ENCODE measurements at regions not wholly inside any gene's neighbourhood (a gene's known extent, or its start where the extent isn't known, plus 50 kb on each side); places are given as distances from the start of the nearest gene placed in this dataset.
"Not testable (repeated sequence)": the region's sequence is repeated elsewhere in the genome, so short reads cannot be mapped to it uniquely, and the experiment has no call there.

- no peak for DNase-seq
- intact Hi-C loops (cut with DNase I): no loop called here
- no peaks in the 10 kb centered on the region for H3K9me3 ChIP-seq
- no peak for TF ChIP-seq EP300 (IDR thresholded peaks at IDR 0.05)
- no peak for TF ChIP-seq POLR2AphosphoS5 (IDR thresholded peaks at IDR 0.05)
- no peak for TF ChIP-seq POLR2A (IDR thresholded peaks at IDR 0.05)
- TF ChIP-seq, protein P1, sequence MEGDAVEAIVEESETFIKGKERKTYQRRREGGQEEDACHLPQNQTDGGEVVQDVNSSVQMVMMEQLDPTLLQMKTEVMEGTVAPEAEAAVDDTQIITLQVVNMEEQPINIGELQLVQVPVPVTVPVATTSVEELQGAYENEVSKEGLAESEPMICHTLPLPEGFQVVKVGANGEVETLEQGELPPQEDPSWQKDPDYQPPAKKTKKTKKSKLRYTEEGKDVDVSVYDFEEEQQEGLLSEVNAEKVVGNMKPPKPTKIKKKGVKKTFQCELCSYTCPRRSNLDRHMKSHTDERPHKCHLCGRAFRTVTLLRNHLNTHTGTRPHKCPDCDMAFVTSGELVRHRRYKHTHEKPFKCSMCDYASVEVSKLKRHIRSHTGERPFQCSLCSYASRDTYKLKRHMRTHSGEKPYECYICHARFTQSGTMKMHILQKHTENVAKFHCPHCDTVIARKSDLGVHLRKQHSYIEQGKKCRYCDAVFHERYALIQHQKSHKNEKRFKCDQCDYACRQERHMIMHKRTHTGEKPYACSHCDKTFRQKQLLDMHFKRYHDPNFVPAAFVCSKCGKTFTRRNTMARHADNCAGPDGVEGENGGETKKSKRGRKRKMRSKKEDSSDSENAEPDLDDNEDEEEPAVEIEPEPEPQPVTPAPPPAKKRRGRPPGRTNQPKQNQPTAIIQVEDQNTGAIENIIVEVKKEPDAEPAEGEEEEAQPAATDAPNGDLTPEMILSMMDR (IDR thresholded peaks at IDR 0.05): no peak
- H3K27me3 ChIP-seq: no peaks in the 10 kb centered on the region
- H3K4me1 ChIP-seq: no peaks in the 10 kb centered on the region
- no peak overlapping the region for H3K27ac ChIP-seq
- H3K36me3 ChIP-seq: no peaks in the 10 kb centered on the region
- H3K4me3 ChIP-seq: no peak overlapping the region
Observed at GRCh38 chr13:87235621-87236020, 435.6 kb upstream of the SLITRK5 start.

DNA sequence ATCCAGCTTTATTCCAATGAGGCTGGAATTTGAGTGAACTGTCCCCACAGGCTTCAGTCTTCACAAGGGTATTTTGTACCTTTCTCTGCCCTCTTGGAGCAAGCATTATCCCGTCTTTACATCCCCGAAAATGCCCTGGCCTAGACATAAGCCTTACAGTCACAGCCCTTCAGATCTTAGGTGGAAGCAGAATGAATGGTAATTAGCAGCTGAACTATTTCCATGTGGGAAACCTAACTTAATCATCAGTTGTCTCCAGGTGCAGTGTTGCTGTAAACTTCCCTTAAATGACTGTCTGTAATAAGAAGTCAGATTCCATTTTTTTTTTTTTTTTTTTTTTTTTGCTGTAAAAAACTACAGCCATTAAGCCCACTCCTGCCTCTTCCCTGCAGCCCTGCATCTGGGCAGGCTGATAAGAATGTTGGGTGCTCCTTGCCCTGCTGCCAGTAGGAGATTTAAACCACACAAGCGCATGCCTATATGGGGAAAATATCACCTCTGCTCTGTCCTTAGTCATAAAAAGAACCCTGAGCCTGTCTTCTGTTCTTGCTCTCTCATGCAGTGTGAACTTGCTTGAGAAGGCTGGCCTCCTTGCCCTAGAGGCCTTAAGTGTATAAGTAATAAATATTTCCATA lies 426.8 kb upstream of the SLITRK5 start:
- WGBS, 2 donors: 78 to 86% methylated on average over 3 of the region's 3 CpGs
- no peak overlapping the region for H3K4me3 ChIP-seq
- H3K4me1 ChIP-seq: no peaks in the 10 kb centered on the region
- H3K9me3 ChIP-seq: no peaks in the 10 kb centered on the region
- intact Hi-C loops (cut with DNase I): no loop called here
- no peak for DNase-seq
- TF ChIP-seq, protein P1 (IDR thresholded peaks at IDR 0.05): no peak
- H3K27ac ChIP-seq: no peak overlapping the region
- no peaks in the 10 kb centered on the region for H3K27me3 ChIP-seq
- no peaks in the 10 kb centered on the region for H3K36me3 ChIP-seq

- 84 to 89% methylated on average over 8 of the region's 8 CpGs for WGBS, 2 donors
- intact Hi-C loops (cut with DNase I); DNase-seq; H3K27me3 ChIP-seq; H3K4me3 ChIP-seq; H3K27ac ChIP-seq; H3K4me1 ChIP-seq; H3K36me3 ChIP-seq; H3K9me3 ChIP-seq: not testable (repeated sequence)
Observed at GRCh38 chr13:87249847-87250246, 421.3 kb upstream of the SLITRK5 start.

DNA sequence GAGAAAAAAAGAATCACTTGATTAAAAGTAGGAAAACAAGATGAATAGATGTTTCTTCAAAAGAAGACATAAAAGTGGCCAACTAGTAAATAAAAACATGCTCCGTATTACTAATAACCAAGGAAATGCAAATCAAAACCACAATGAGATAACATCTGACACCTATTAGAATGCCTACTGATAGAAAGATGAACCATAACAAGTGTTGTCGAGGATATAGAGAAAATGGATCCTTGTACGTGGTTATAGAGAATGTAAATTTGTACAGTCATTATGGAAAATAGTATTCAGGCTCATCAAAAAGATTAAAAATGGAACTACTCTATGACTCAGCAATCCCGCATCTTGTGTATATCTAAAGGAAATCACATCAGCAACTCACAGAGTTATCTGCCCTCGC lies 415.8 kb upstream of the SLITRK5 start:
- Histone ChIP-seq H3K27me3 (no peaks in the 10 kb centered on the region), H3K9me3 (no peaks in the 10 kb centered on the region), H3K36me3 (no peaks in the 10 kb centered on the region), H3K4me3 (no peak overlapping the region), H3K27ac (no peak overlapping the region), H3K4me1 (no peaks in the 10 kb centered on the region)
- no peak for DNase-seq
- WGBS, 2 donors: 89% methylated on average over 5 of the region's 5 CpGs
- no peak for TF ChIP-seq EP300 (IDR thresholded peaks at IDR 0.05)
- TF ChIP-seq, protein P1 (IDR thresholded peaks at IDR 0.05): no peak
- no peak for TF ChIP-seq POLR2A (IDR thresholded peaks at IDR 0.05)
- no peak for TF ChIP-seq POLR2AphosphoS5 (IDR thresholded peaks at IDR 0.05)
- intact Hi-C loops (cut with DNase I): no loop called here

GRCh38 chr13:87259479-87260083 lies 411.6 kb upstream of the SLITRK5 start:
- intact Hi-C loops (cut with DNase I): no loop called here
- no peak overlapping the region for H3K27ac ChIP-seq
- H3K4me1 ChIP-seq: no peaks in the 10 kb centered on the region
- H3K27me3 ChIP-seq: no peaks in the 10 kb centered on the region
- TF ChIP-seq, protein P1 (IDR thresholded peaks at IDR 0.05): no peak
- TF ChIP-seq EP300 (IDR thresholded peaks at IDR 0.05) (no peak), POLR2AphosphoS5 (IDR thresholded peaks at IDR 0.05) (no peak)
- H3K36me3 ChIP-seq: no peaks in the 10 kb centered on the region
- H3K9me3 ChIP-seq: no peaks in the 10 kb centered on the region
- DNase-seq: no peak
- 17 to 54% methylated on average over 5 of the region's 5 CpGs for WGBS, 2 donors
- no peak overlapping the region for H3K4me3 ChIP-seq

Data from sigmoid colon (tissue), 6 donors.